Activated T-cell treated with anti-CD3 and anti-CD28 coated beads, Interleukin-2, amount 50 U/mL, for 72 hours (primary cell): ENCODE measurements at regions not wholly inside any gene's neighbourhood (a gene's known extent, or its start where the extent isn't known, plus 50 kb on each side); places are given as distances from the start of the nearest gene placed in this dataset.

Experiments
- ATAC-seq, 2 donors: fragments of 150-1000 bp; cut with Tn5 transposase; replicated peaks in 1 of 2; 2 replicates each; pipeline ENCODE4 v1.10.0; 2021; ENCODE audit warnings: moderate library complexity in 2 of 2, mild to moderate bottlenecking in 1 of 2
- DNase-seq, 2 donors: peaks; one replicate each; pipeline ENCODE4 v3.0.0; 2021 to 2022; ENCODE audit warnings: mixed read lengths in 1 of 2
- H3K27ac Mint-ChIP-seq: one replicate; pipeline ENCODE4 v1.8.0; 2022; ENCODE audit warnings: mild to moderate bottlenecking, moderate library complexity, mixed read lengths
- H3K27me3 Mint-ChIP-seq: one replicate; pipeline ENCODE4 v1.8.0; 2022; ENCODE audit warnings: low read depth, mixed read lengths
- H3K36me3 Mint-ChIP-seq, 2 donors: one replicate each; pipeline ENCODE4 v1.8.0; 2022; ENCODE audit warnings: mixed read lengths in 2 of 2, mild to moderate bottlenecking in 1 of 2; ENCODE audit not compliant: insufficient read depth in 2 of 2
- H3K4me1 Mint-ChIP-seq: one replicate; pipeline ENCODE4 v1.8.0; 2022; ENCODE audit warnings: low read depth, mixed read lengths
- H3K4me3 Mint-ChIP-seq, 2 donors: one replicate each; pipeline ENCODE4 v1.8.0; 2022; ENCODE audit warnings: mild to moderate bottlenecking in 2 of 2, mixed read lengths in 2 of 2, moderate library complexity in 2 of 2
- H3K9me3 Mint-ChIP-seq, 2 donors: one replicate each; pipeline ENCODE4 v1.8.0; 2022; ENCODE audit warnings: mixed read lengths in 2 of 2

DNA sequence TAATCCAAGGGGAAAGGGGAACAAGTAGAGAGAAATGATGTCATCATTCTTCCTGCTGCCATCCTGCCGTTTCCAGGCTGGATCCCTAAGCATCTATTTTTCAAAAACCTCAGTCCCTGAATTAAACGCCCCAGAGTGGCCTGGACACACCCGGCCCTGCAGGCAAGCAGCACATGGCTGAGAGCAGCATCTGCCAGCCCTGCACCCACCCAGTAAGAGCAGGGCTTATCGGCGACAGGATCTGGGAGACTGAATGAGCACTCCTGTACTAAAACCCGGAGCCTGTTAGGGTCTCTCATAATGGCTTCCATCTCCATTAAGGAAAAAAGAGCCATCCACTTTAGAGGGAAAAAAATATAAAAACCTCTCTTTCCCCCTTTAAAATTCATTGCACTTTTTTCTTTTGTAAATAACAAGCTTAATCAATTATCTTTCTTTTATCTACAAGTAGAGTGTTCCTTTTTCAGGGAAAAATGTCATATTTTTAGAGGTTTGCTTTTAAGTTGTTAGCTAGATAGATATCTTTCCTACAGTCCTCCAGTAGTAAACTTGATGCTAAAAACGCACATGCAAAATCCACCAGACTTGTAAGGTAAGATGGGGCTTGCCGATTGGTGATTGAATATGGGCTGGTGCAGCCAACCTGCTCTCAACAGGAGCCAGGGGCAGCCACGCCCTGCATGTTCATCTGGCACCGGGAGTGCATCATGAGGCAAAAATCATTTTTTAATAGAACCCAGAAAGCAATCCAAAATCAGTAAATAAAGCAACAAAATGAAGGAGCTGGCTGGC is 457.8 kb downstream of the EIPR1 start:
- Mint-ChIP-seq H3K36me3 (no peaks in the 10 kb centered on the region), H3K4me3 (no peak overlapping the region), H3K4me1 (no peaks in the 10 kb centered on the region), H3K9me3 (peaks cover 0 to 2% of the 10 kb centered on the region in 2 donors), H3K27me3 (peaks cover 11% of the 10 kb centered on the region), H3K27ac (no peak overlapping the region)
- no peak for ATAC-seq
- DNase-seq: no peak

- Mint-ChIP-seq H3K9me3 (peaks cover 0 to 2% of the 10 kb centered on the region in 2 donors), H3K4me1 (no peaks in the 10 kb centered on the region), H3K27me3 (peaks cover 4% of the 10 kb centered on the region), H3K4me3 (no peak overlapping the region), H3K27ac (no peak overlapping the region), H3K36me3 (no peaks in the 10 kb centered on the region)
- ATAC-seq (no peak), DNase-seq (no peak)
Observed at GRCh38 chr2:2919026-2919425, 458.6 kb downstream of the EIPR1 start.

GRCh38 chr2:2916621-2917020 is 461.0 kb downstream of the EIPR1 start:
- Mint-ChIP-seq H3K27ac (no peak overlapping the region), H3K27me3 (no peaks in the 10 kb centered on the region), H3K4me1 (no peaks in the 10 kb centered on the region), H3K36me3 (no peaks in the 10 kb centered on the region), H3K4me3 (no peak overlapping the region), H3K9me3 (peaks cover 0 to 2% of the 10 kb centered on the region in 2 donors)
- ATAC-seq: no peak
- DNase-seq: no peak

GRCh38 chr2:2914252-2914651 is 463.4 kb downstream of the EIPR1 start:
- ATAC-seq: no peak
- Mint-ChIP-seq H3K27me3 (no peaks in the 10 kb centered on the region), H3K4me3 (no peak overlapping the region), H3K9me3 (peaks cover 0 to 2% of the 10 kb centered on the region in 2 donors), H3K27ac (no peak overlapping the region), H3K4me1 (no peaks in the 10 kb centered on the region), H3K36me3 (no peaks in the 10 kb centered on the region)
- no peak for DNase-seq

DNA sequence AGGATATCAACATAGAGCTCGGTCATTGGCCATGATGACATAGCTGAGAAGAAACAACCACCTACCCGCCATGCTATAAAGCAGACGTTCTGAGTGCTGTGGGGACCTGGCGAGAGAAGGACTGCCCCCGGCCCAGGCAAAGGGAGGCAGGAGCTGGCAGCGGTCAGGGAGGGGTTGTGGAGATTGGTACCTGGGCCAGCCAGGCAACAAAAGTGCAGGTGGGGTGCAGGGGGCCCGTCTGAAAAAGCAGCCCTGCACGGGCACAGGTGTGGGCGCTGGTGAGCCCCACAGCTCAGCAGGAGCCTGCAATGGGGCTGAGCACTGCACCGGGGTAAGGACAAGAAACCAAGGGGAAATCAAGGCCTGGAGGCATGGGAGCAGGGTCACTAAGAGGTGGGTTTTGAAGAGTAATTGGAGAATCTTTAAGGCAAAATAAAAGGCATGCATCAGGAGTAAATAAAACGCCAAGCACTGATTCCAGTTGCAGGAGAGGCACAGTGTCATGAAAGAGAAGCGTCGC is 464.0 kb downstream of the EIPR1 start:
- DNase-seq: no peak
- Mint-ChIP-seq H3K4me1 (no peaks in the 10 kb centered on the region), H3K27ac (no peak overlapping the region), H3K4me3 (no peak overlapping the region), H3K9me3 (peaks cover 0 to 2% of the 10 kb centered on the region in 2 donors), H3K36me3 (no peaks in the 10 kb centered on the region), H3K27me3 (no peaks in the 10 kb centered on the region)
- ATAC-seq: no peak

- no peak for DNase-seq
Observed at GRCh38 chr2:2912731-2913130, 464.9 kb downstream of the EIPR1 start.

GRCh38 chr2:2912293-2912692 is 465.3 kb downstream of the EIPR1 start:
- ATAC-seq (no peak), DNase-seq (no peak)
- Mint-ChIP-seq H3K36me3 (no peaks in the 10 kb centered on the region), H3K9me3 (peaks cover 0 to 2% of the 10 kb centered on the region in 2 donors), H3K27me3 (no peaks in the 10 kb centered on the region), H3K4me3 (no peak overlapping the region), H3K27ac (no peak overlapping the region), H3K4me1 (no peaks in the 10 kb centered on the region)

More at GRCh38 chr2:2912731-2913130, 464.9 kb downstream of the EIPR1 start:
- no peak for ATAC-seq
- no peaks in the 10 kb centered on the region for H3K36me3 Mint-ChIP-seq
- H3K27ac Mint-ChIP-seq: no peak overlapping the region
- peaks cover 0 to 2% of the 10 kb centered on the region in 2 donors for H3K9me3 Mint-ChIP-seq
- H3K4me3 Mint-ChIP-seq: no peak overlapping the region
- H3K27me3 Mint-ChIP-seq: no peaks in the 10 kb centered on the region
- H3K4me1 Mint-ChIP-seq: no peaks in the 10 kb centered on the region

DNA sequence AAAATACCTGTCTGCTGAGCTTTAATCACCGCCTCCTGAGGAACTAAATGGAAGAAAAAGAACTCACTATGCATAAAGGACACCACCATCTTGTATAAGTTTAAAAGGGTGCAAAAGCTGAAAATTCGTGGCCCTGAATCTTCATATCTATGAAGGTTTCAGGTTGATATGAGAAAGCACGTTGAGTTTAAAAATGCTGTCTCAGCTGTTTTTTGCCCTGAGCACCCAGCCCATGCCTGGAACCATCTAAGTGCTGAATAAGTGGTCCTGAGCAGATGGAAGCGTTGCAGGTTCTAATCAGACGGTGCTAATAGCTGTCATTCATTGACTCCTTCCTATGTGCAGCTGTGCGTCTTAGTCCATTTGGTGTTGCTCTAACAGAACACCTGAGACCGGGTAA is 467.4 kb downstream of the EIPR1 start:
- ATAC-seq: no peak
- Mint-ChIP-seq H3K27me3 (no peaks in the 10 kb centered on the region), H3K36me3 (no peaks in the 10 kb centered on the region), H3K27ac (no peak overlapping the region), H3K4me1 (no peaks in the 10 kb centered on the region), H3K9me3 (no peaks in the 10 kb centered on the region), H3K4me3 (no peak overlapping the region)
- no peak for DNase-seq

- no peaks in the 10 kb centered on the region for H3K9me3 Mint-ChIP-seq
- no peak overlapping the region for H3K27ac Mint-ChIP-seq
- no peaks in the 10 kb centered on the region for H3K36me3 Mint-ChIP-seq
- H3K4me1 Mint-ChIP-seq: no peaks in the 10 kb centered on the region
- no peaks in the 10 kb centered on the region for H3K27me3 Mint-ChIP-seq
- H3K4me3 Mint-ChIP-seq: no peak overlapping the region
- DNase-seq: no peak
- ATAC-seq: no peak
Observed at GRCh38 chr2:2909086-2910035, 468.3 kb downstream of the EIPR1 start.

GRCh38 chr2:2906091-2906490 is 471.5 kb downstream of the EIPR1 start:
- Mint-ChIP-seq H3K27me3 (no peaks in the 10 kb centered on the region), H3K36me3 (no peaks in the 10 kb centered on the region), H3K4me3 (no peak overlapping the region), H3K27ac (no peak overlapping the region), H3K9me3 (no peaks in the 10 kb centered on the region), H3K4me1 (peaks cover 8% of the 10 kb centered on the region)
- no peak for ATAC-seq
- no peak for DNase-seq

- no peak overlapping the region for H3K4me3 Mint-ChIP-seq
- peaks cover 8% of the 10 kb centered on the region for H3K4me1 Mint-ChIP-seq
Observed at GRCh38 chr2:2904721-2905350, 472.8 kb downstream of the EIPR1 start.

DNA sequence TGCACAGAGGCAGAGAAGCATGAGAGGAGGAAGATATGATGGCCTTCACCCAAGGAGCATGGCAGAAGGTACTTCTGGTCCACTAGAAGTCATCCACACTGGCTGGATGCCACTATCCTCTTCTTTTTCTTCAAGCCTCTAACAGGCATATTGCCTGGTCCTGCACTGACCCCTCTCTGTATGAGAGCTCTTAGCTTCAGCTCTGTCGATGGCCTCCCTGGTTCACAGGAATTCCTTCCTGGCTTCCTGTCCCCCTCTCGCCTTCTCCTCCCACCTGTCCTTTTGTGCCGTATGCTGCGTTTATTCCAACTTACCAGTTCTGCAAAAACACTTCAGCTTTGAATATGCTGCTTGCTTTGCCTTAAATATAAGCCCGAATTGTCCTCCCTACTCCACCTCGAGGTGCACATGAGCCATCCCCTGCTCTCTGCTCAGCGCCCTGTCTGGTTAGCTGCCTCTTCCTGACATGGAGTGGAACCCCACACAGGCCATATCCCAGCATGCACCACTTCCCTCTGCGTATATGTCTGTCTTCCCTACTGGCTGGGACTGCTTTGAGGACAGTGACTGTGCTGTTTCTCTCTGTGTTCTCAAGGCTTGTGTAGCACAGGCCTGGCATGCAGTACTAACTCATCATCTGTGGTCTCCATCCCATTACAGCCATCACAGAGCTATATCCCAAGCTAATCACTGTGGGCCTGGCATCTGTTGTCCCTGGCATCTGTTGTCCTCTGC is 474.9 kb downstream of the EIPR1 start:
- H3K4me3 Mint-ChIP-seq: no peak overlapping the region
- DNase-seq (no peak), ATAC-seq (no peak)
- H3K27me3 Mint-ChIP-seq: no peaks in the 10 kb centered on the region
- H3K27ac Mint-ChIP-seq: no peak overlapping the region
- peaks cover 8% of the 10 kb centered on the region for H3K4me1 Mint-ChIP-seq
- no peaks in the 10 kb centered on the region for H3K36me3 Mint-ChIP-seq
- no peaks in the 10 kb centered on the region for H3K9me3 Mint-ChIP-seq

More at GRCh38 chr2:2904721-2905350, 472.8 kb downstream of the EIPR1 start:
- Mint-ChIP-seq H3K27me3 (no peaks in the 10 kb centered on the region), H3K27ac (no peak overlapping the region), H3K36me3 (no peaks in the 10 kb centered on the region), H3K9me3 (no peaks in the 10 kb centered on the region)
- ATAC-seq (no peak), DNase-seq (no peak)
